HG02870 (cell line): ENCODE measurements at regions not wholly inside any gene's neighbourhood (a gene's known extent, or its start where the extent isn't known, plus 50 kb on each side); places are given as distances from the start of the nearest gene placed in this dataset.

Experiments used
- ATAC-seq: cut with Tn5 transposase; IDR thresholded peaks from one replicate; pipeline ENCODE4 v1.9.1; 2021; ENCODE audit warnings: mild to moderate bottlenecking, moderate library complexity; ENCODE audit not compliant: unreplicated experiment

- ATAC-seq, result no peak
These were observed 210.9 kb downstream of the ESM1 start for GRCh38 chr5:54774281-54775170.

GRCh38 chr5:54772684-54773083 lies 212.7 kb downstream of the ESM1 start:
- ATAC-seq, result peak; percentile 66

GRCh38 chr5:54772231-54772630 lies 213.2 kb downstream of the ESM1 start:
- ATAC-seq, result no peak

- no peak for ATAC-seq
These were observed 215.6 kb downstream of the ESM1 start for GRCh38 chr5:54769746-54770145.

GRCh38 chr5:54769072-54769471 lies 216.3 kb downstream of the ESM1 start:
- ATAC-seq, result no peak

GRCh38 chr5:54766748-54767147 lies 218.6 kb downstream of the ESM1 start:
- no peak for ATAC-seq

GRCh38 chr5:54765165-54766028 lies 220.0 kb downstream of the ESM1 start:
- no peak for ATAC-seq

- ATAC-seq, result no peak
These were observed 221.0 kb downstream of the ESM1 start for GRCh38 chr5:54764102-54765090.

- ATAC-seq, result no peak
These were observed 224.1 kb downstream of the ESM1 start for GRCh38 chr5:54761213-54761701.

- ATAC-seq, result no peak
These were observed 225.0 kb downstream of the ESM1 start for GRCh38 chr5:54760182-54760935.

- no peak for ATAC-seq
These were observed 227.4 kb downstream of the ESM1 start for GRCh38 chr5:54758038-54758437.

- no peak for ATAC-seq
These were observed 227.9 kb downstream of the ESM1 start for GRCh38 chr5:54757541-54757940.

- ATAC-seq, result no peak
These were observed 228.5 kb downstream of the ESM1 start for GRCh38 chr5:54756796-54757402.

GRCh38 chr5:54756301-54756700 lies 229.1 kb downstream of the ESM1 start:
- ATAC-seq, result no peak

- ATAC-seq, result no peak
These were observed 230.5 kb downstream of the ESM1 start for GRCh38 chr5:54754878-54755277.

- ATAC-seq, result no peak
These were observed 231.0 kb downstream of the ESM1 start for GRCh38 chr5:54754420-54754819.

- ATAC-seq, result no peak
These were observed 231.6 kb downstream of the ESM1 start for GRCh38 chr5:54753753-54754152.

- ATAC-seq, result peak; percentile 99
These were observed 232.4 kb downstream of the ESM1 start for GRCh38 chr5:54753034-54753433.

GRCh38 chr5:54748527-54748926 lies 231.0 kb downstream of the SNX18 start:
- ATAC-seq, result no peak
